Suppressor macrophage treated with lipopolysaccharide for 1 hour (primary cell): ENCODE measurements at regions not wholly inside any gene's neighbourhood (a gene's known extent, or its start where the extent isn't known, plus 50 kb on each side); places are given as distances from the start of the nearest gene placed in this dataset.

Source experiments
- DNase-seq, 3 donors: peaks; one replicate each; pipeline ENCODE4 v3.0.0-alpha.2; 2020 to 2022

GRCh38 chr10:111356571-111356970 lies 279.7 kb downstream of the ADRA2A start:
- no peak for DNase-seq

GRCh38 chr10:111357859-111358258 lies 281.0 kb downstream of the ADRA2A start:
- no peak for DNase-seq

GRCh38 chr10:111360260-111360925 lies 283.6 kb downstream of the ADRA2A start:
- DNase-seq = no peak

GRCh38 chr10:111367531-111367930 lies 290.7 kb downstream of the ADRA2A start:
- DNase-seq = no peak

GRCh38 chr10:111370101-111370500 lies 293.3 kb downstream of the ADRA2A start:
- no peak for DNase-seq

- no peak for DNase-seq
Observed at GRCh38 chr10:111373696-111374095, 296.9 kb downstream of the ADRA2A start.

GRCh38 chr10:111379534-111380187 lies 302.8 kb downstream of the ADRA2A start:
- DNase-seq = no peak

- DNase-seq = no peak
Observed at GRCh38 chr10:111384556-111384955, 307.7 kb downstream of the ADRA2A start.

GRCh38 chr10:111390813-111391563 lies 314.2 kb downstream of the ADRA2A start:
- no peak for DNase-seq

GRCh38 chr10:111392159-111392558 lies 315.3 kb downstream of the ADRA2A start:
- no peak for DNase-seq

- DNase-seq = no peak
Observed at GRCh38 chr10:111392910-111393309, 316.1 kb downstream of the ADRA2A start.

GRCh38 chr10:111410740-111411139 lies 333.9 kb downstream of the ADRA2A start:
- no peak for DNase-seq

GRCh38 chr10:111425459-111425858 lies 348.6 kb downstream of the ADRA2A start:
- DNase-seq = no peak

GRCh38 chr10:111429288-111430028 lies 352.6 kb downstream of the ADRA2A start:
- DNase-seq = no peak

GRCh38 chr10:111430070-111430469 lies 353.2 kb downstream of the ADRA2A start:
- DNase-seq = no peak

GRCh38 chr10:111432588-111432987 lies 355.8 kb downstream of the ADRA2A start:
- no peak for DNase-seq

- DNase-seq = no peak
Observed at GRCh38 chr10:111435871-111436270, 359.0 kb downstream of the ADRA2A start.

- DNase-seq = no peak
Observed at GRCh38 chr10:111439034-111439842, 362.4 kb downstream of the ADRA2A start.

GRCh38 chr10:111440501-111440900 lies 363.7 kb downstream of the ADRA2A start:
- no peak for DNase-seq

GRCh38 chr10:111445667-111446066 lies 368.8 kb downstream of the ADRA2A start:
- DNase-seq = no peak

- DNase-seq = no peak
Observed at GRCh38 chr10:111446966-111447365, 370.1 kb downstream of the ADRA2A start.

GRCh38 chr10:111452153-111452552 lies 375.3 kb downstream of the ADRA2A start:
- DNase-seq = no peak
